AG08396 (cell line): ENCODE measurements at regions not wholly inside any gene's neighbourhood (a gene's known extent, or its start where the extent isn't known, plus 50 kb on each side); places are given as distances from the start of the nearest gene placed in this dataset.

ENCODE experiments used
- DNase-seq: peaks from one replicate; pipeline ENCODE4 v3.0.0; 2012; ENCODE audit warnings: low spot score, mixed read lengths

- DNase-seq, result no peak
Measured at GRCh38 chr19:30171138-30171635, 201.0 kb upstream of the ZNF536 start.

GRCh38 chr19:30171795-30172612 lies 200.2 kb upstream of the ZNF536 start:
- DNase-seq, result no peak

- DNase-seq, result no peak
Measured at GRCh38 chr19:30172613-30173242, 199.5 kb upstream of the ZNF536 start.

GRCh38 chr19:30173593-30174356 lies 198.4 kb upstream of the ZNF536 start:
- DNase-seq, result no peak

- no peak for DNase-seq
Measured at GRCh38 chr19:30174357-30174645, 197.9 kb upstream of the ZNF536 start.

GRCh38 chr19:30174791-30175190 lies 197.4 kb upstream of the ZNF536 start:
- DNase-seq, result no peak

GRCh38 chr19:30175987-30176386 lies 196.2 kb upstream of the ZNF536 start:
- DNase-seq, result no peak

- no peak for DNase-seq
Measured at GRCh38 chr19:30178721-30179402, 193.3 kb upstream of the ZNF536 start.

GRCh38 chr19:30180691-30181090 lies 191.5 kb upstream of the ZNF536 start:
- DNase-seq, result no peak

- DNase-seq, result no peak
Measured at GRCh38 chr19:30183807-30184490, 188.2 kb upstream of the ZNF536 start.

GRCh38 chr19:30202060-30202600 lies 170.1 kb upstream of the ZNF536 start:
- DNase-seq, result no peak

GRCh38 chr19:30204721-30205120 lies 167.5 kb upstream of the ZNF536 start:
- no peak for DNase-seq

- DNase-seq, result no peak
Measured at GRCh38 chr19:30206187-30206586, 166.0 kb upstream of the ZNF536 start.

GRCh38 chr19:30207357-30207756 lies 164.8 kb upstream of the ZNF536 start:
- peak; percentile 1 for DNase-seq

- DNase-seq, result no peak
Measured at GRCh38 chr19:30208436-30209060, 163.6 kb upstream of the ZNF536 start.

- no peak for DNase-seq
Measured at GRCh38 chr19:30209617-30210600, 162.3 kb upstream of the ZNF536 start.

- no peak for DNase-seq
Measured at GRCh38 chr19:30212574-30212973, 159.6 kb upstream of the ZNF536 start.

- no peak for DNase-seq
Measured at GRCh38 chr19:30214651-30215051, 157.5 kb upstream of the ZNF536 start.

GRCh38 chr19:30215248-30215647 lies 156.9 kb upstream of the ZNF536 start:
- no peak for DNase-seq

- no peak for DNase-seq
Measured at GRCh38 chr19:30216453-30216852, 155.7 kb upstream of the ZNF536 start.
